Mammary epithelial cell (primary cell): ENCODE measurements at regions not wholly inside any gene's neighbourhood (a gene's known extent, or its start where the extent isn't known, plus 50 kb on each side); places are given as distances from the start of the nearest gene placed in this dataset.

Experiments used
- EZH2 ChIP-seq: IDR thresholded peaks from 2 replicates; pipeline ENCODE4 v1.6.1; 2012; ENCODE audit warnings: low read length, inconsistent platforms, borderline replicate concordance
- TF ChIP-seq, protein P1 (sequence below), 2 donors: IDR thresholded peaks in 1 of 2; conservative IDR thresholded peaks in 1 of 2; 2 replicates each; pipeline ENCODE4 v1.5.1; 2011 to 2012; ENCODE audit warnings: inconsistent platforms in 2 of 2, low read length in 2 of 2, mild to moderate bottlenecking in 2 of 2, control low read depth in 1 of 2, low read depth in 1 of 2; ENCODE audit not compliant: insufficient read depth in 1 of 2; ENCODE audit errors: extremely low read depth in 1 of 2

DNA sequence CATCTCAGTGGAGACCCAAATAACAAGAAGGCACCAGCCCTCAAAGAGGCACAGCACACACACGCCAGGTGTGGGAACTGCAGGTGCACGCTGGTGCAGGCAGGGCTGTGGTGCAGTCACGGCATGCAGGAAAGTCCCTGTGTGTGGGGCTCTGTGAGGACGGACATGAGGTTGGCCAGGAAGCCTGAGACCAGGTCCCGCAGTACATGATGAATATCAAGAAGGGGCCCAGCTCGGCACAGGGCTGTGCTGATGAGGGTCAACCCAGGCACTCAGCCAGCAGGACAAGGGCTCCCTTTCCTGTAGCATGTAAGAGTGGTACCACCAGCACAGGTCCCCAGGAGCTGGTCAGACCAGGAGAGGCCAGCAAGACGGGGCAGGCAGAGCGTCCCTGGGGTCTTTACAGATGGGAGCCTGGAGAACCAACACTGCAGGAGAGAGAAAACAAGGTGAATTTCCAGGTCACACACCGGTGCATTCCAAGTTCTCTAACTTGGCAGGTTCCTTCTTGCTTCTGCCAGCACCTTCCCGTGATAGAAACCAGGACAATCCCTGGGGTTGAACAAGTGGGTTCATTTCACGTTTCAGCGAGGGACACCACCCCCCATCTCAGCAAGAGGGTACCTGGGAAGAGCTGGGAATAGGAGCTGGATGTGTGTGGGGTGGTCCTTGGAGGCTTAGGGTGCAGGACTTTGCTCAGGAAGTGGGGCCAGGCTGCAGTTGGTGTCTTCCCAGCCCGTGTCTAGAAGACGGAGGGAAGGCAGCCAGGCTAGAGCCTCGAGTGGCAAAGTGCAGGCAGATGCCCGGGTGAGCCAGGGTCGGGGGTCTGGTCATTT is 244.8 kb upstream of the TCERG1L start:
- TF ChIP-seq, protein P1, sequence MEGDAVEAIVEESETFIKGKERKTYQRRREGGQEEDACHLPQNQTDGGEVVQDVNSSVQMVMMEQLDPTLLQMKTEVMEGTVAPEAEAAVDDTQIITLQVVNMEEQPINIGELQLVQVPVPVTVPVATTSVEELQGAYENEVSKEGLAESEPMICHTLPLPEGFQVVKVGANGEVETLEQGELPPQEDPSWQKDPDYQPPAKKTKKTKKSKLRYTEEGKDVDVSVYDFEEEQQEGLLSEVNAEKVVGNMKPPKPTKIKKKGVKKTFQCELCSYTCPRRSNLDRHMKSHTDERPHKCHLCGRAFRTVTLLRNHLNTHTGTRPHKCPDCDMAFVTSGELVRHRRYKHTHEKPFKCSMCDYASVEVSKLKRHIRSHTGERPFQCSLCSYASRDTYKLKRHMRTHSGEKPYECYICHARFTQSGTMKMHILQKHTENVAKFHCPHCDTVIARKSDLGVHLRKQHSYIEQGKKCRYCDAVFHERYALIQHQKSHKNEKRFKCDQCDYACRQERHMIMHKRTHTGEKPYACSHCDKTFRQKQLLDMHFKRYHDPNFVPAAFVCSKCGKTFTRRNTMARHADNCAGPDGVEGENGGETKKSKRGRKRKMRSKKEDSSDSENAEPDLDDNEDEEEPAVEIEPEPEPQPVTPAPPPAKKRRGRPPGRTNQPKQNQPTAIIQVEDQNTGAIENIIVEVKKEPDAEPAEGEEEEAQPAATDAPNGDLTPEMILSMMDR (conservative IDR thresholded peaks at IDR 0.05 in 1 of 2, IDR thresholded peaks at IDR 0.05 in 1 of 2; ENCODE audit: extremely low read depth in 1 of 2, insufficient read depth in 1 of 2, low read depth in 1 of 2, low read length in 2 of 2), result no peak
- no peak for TF ChIP-seq EZH2
